ENCODE measurements at regions not wholly inside any gene's neighbourhood (a gene's known extent, or its start where the extent isn't known, plus 50 kb on each side); places are given as distances from the start of the nearest gene placed in this dataset.
"Not testable (repeated sequence)": the region's sequence is repeated elsewhere in the genome, so short reads cannot be mapped to it uniquely, and the experiment has no call there.

GRCh38 chr13:24931450-24932251 lies 164.3 kb upstream of the PABPC3 start:
- no peak for TF ChIP-seq POLR2A (IDR thresholded peaks at IDR 0.05; ENCODE audit: low read depth, low read length)
- no peak for DNase-seq (ENCODE audit: insufficient read length, low spot score)
- FAIRE-seq, result no peak

- FAIRE-seq; DNase-seq (ENCODE audit: insufficient read length, low spot score): not testable (repeated sequence)
Measured at GRCh38 chr13:24933106-24934023, 162.6 kb upstream of the PABPC3 start.

GRCh38 chr13:24934024-24934385 lies 161.9 kb upstream of the PABPC3 start:
- not testable (repeated sequence) for FAIRE-seq; DNase-seq (ENCODE audit: insufficient read length, low spot score)

- no peak for TF ChIP-seq POLR2A (IDR thresholded peaks at IDR 0.05; ENCODE audit: low read depth, low read length)
- FAIRE-seq, result no peak
Measured at GRCh38 chr13:24938966-24939365, 157.0 kb upstream of the PABPC3 start.

GRCh38 chr13:24941023-24941713 lies 154.8 kb upstream of the PABPC3 start:
- FAIRE-seq; DNase-seq (ENCODE audit: insufficient read length, low spot score): not testable (repeated sequence)

More at GRCh38 chr13:24938966-24939365, 157.0 kb upstream of the PABPC3 start:
- DNase-seq (ENCODE audit: insufficient read length, low spot score), result no peak

GRCh38 chr13:24943136-24943535 lies 152.8 kb upstream of the PABPC3 start:
- DNase-seq (ENCODE audit: insufficient read length, low spot score), result no peak
- FAIRE-seq, result no peak
- TF ChIP-seq POLR2A (IDR thresholded peaks at IDR 0.05; ENCODE audit: low read depth, low read length), result no peak

- not testable (repeated sequence) for DNase-seq (ENCODE audit: insufficient read length, low spot score); FAIRE-seq
Measured at GRCh38 chr13:24944073-24944472, 151.9 kb upstream of the PABPC3 start.

GRCh38 chr13:24948977-24949376 lies 147.0 kb upstream of the PABPC3 start:
- FAIRE-seq, result not testable (repeated sequence)

GRCh38 chr13:24950611-24951010 lies 145.3 kb upstream of the PABPC3 start:
- not testable (repeated sequence) for DNase-seq (ENCODE audit: insufficient read length, low spot score); FAIRE-seq

More at GRCh38 chr13:24948977-24949376, 147.0 kb upstream of the PABPC3 start:
- DNase-seq (ENCODE audit: insufficient read length, low spot score), result not testable (repeated sequence)

GRCh38 chr13:24967970-24968369 lies 128.0 kb upstream of the PABPC3 start:
- not testable (repeated sequence) for FAIRE-seq; DNase-seq (ENCODE audit: insufficient read length, low spot score)

- DNase-seq (ENCODE audit: insufficient read length, low spot score), result not testable (repeated sequence)
Measured at GRCh38 chr13:24968416-24968815, 127.5 kb upstream of the PABPC3 start.

GRCh38 chr13:24973102-24973501 lies 122.8 kb upstream of the PABPC3 start:
- FAIRE-seq, result not testable (repeated sequence)

More at GRCh38 chr13:24968416-24968815, 127.5 kb upstream of the PABPC3 start:
- FAIRE-seq, result peak; percentile 98

GRCh38 chr13:24981181-24981803 lies 114.6 kb upstream of the PABPC3 start:
- FAIRE-seq, result not testable (repeated sequence)

More at GRCh38 chr13:24973102-24973501, 122.8 kb upstream of the PABPC3 start:
- not testable (repeated sequence) for DNase-seq (ENCODE audit: insufficient read length, low spot score)

More at GRCh38 chr13:24981181-24981803, 114.6 kb upstream of the PABPC3 start:
- not testable (repeated sequence) for DNase-seq (ENCODE audit: insufficient read length, low spot score)

Data from H54 (cell line).